Cardiac fibroblast (primary cell): ENCODE measurements at regions not wholly inside any gene's neighbourhood (a gene's known extent, or its start where the extent isn't known, plus 50 kb on each side); places are given as distances from the start of the nearest gene placed in this dataset.

Source experiments
- DNase-seq, 2 donors: peaks; one replicate each; pipeline versions ENCODE4 v3.0.0 to v3.0.0-alpha.2; 2010; ENCODE audit warnings: low read depth in 2 of 2
- H3K4me3 ChIP-seq, 2 donors: replicated peaks in 1 of 2; 1 replicate in 1 of 2; 2 replicates in 1 of 2; pipeline ENCODE4 v1.5.1; 2011; ENCODE audit warnings: low read depth in 2 of 2, low read length in 2 of 2, mild to moderate bottlenecking in 2 of 2, moderate library complexity in 1 of 2
- CTCF ChIP-seq: IDR thresholded peaks from one replicate; pipeline ENCODE4 v1.5.1; 2011; ENCODE audit warnings: low read depth, mild to moderate bottlenecking, low read length, inconsistent platforms

- no peak for DNase-seq
- no peak overlapping the region for H3K4me3 ChIP-seq
- TF ChIP-seq CTCF: no peak
Observed at GRCh38 chr3:110456001-110456400, 615.6 kb upstream of the NECTIN3 start.

- no peak for DNase-seq
- no peak for TF ChIP-seq CTCF
- H3K4me3 ChIP-seq: no peak overlapping the region
Observed at GRCh38 chr3:110456438-110457138, 615.0 kb upstream of the NECTIN3 start.

GRCh38 chr3:110457508-110457907, 614.1 kb upstream of the NECTIN3 start:
- DNase-seq: no peak
- H3K4me3 ChIP-seq: no peak overlapping the region
- TF ChIP-seq CTCF: no peak

GRCh38 chr3:110459021-110459420, 612.6 kb upstream of the NECTIN3 start:
- H3K4me3 ChIP-seq: no peak overlapping the region
- TF ChIP-seq CTCF: no peak
- peak; percentile 42 to 58 for DNase-seq

- no peak for DNase-seq
- H3K4me3 ChIP-seq: no peak overlapping the region
- TF ChIP-seq CTCF: no peak
Observed at GRCh38 chr3:110470310-110470709, 601.3 kb upstream of the NECTIN3 start.

GRCh38 chr3:110473405-110473804, 598.2 kb upstream of the NECTIN3 start:
- no peak for TF ChIP-seq CTCF
- no peak overlapping the region for H3K4me3 ChIP-seq
- DNase-seq: no peak

GRCh38 chr3:110474397-110474796, 597.2 kb upstream of the NECTIN3 start:
- H3K4me3 ChIP-seq: no peak overlapping the region
- no peak for TF ChIP-seq CTCF
- DNase-seq: no peak
